ENCODE measurements at regions not wholly inside any gene's neighbourhood (a gene's known extent, or its start where the extent isn't known, plus 50 kb on each side); places are given as distances from the start of the nearest gene placed in this dataset.

DNA sequence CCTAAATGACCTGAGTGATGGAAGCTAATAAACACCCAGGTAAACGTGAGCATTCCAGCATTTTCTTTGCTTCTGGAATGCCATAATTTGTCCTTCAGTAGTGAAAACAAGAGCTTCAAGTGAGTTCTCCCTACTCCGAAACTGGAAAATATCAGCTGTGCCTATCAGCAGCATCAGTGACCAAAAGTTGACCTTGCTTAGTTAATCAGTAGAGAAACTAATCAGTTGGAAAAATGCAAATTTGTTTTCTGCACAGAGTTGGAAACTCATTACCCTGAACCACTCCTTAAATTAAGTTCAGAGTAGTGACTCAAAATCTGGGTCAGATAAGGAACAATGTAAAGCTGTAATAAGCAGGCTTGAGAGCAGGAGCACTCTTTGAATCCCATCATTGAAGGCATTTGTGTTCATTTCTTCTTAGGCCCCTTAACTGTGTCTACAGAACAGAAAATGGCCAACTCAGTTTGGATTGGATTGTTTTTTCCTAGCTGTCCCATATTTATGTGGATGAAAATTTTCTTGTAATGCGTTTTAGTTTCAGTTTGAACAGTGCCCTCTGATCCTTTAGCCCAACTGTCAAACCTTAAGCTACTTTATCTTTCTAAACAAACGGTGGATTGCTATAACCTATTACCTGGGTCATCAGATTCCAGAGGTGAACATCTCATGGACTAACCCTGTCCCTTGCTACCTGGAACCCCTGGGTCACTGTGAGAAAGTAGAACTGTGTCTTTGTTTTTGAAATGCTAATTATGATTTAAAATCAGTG is 290.4 kb downstream of the TOX3 start:
- TF ChIP-seq CEBPB (IDR thresholded peaks at IDR 0.05) (no peak), ZBTB7A (IDR thresholded peaks at IDR 0.05; ENCODE audit: low read depth) (no peak), RAD21 (IDR thresholded peaks at IDR 0.05; ENCODE audit: low read depth) (no peak), MAX (IDR thresholded peaks at IDR 0.05) (no peak), NFIC (IDR thresholded peaks at IDR 0.05) (no peak), TAF1 (IDR thresholded peaks at IDR 0.05; ENCODE audit: low read depth) (no peak), USF1 (IDR thresholded peaks at IDR 0.05) (no peak), FOXM1 (IDR thresholded peaks at IDR 0.05; ENCODE audit: borderline replicate concordance, low read depth) (no peak), TEAD4 (IDR thresholded peaks at IDR 0.05) (no peak), EGR1 (IDR thresholded peaks at IDR 0.05) (no peak), REST (IDR thresholded peaks at IDR 0.05; ENCODE audit: low read depth) (no peak), CREB1 (IDR thresholded peaks at IDR 0.05; ENCODE audit: low read depth) (no peak), YY1 (IDR thresholded peaks at IDR 0.05; ENCODE audit: low read depth) (no peak), TCF12 (IDR thresholded peaks at IDR 0.05; ENCODE audit: low read depth) (no peak), EP300 (IDR thresholded peaks at IDR 0.05; ENCODE audit: borderline replicate concordance) (no peak)

- TF ChIP-seq EGR1 (IDR thresholded peaks at IDR 0.05) (no peak), YY1 (IDR thresholded peaks at IDR 0.05; ENCODE audit: low read depth) (no peak), TAF1 (IDR thresholded peaks at IDR 0.05; ENCODE audit: low read depth) (no peak), REST (IDR thresholded peaks at IDR 0.05; ENCODE audit: low read depth) (no peak), MAX (IDR thresholded peaks at IDR 0.05) (no peak), EP300 (IDR thresholded peaks at IDR 0.05; ENCODE audit: borderline replicate concordance) (no peak), CEBPB (IDR thresholded peaks at IDR 0.05) (no peak), TEAD4 (IDR thresholded peaks at IDR 0.05) (no peak), FOXM1 (IDR thresholded peaks at IDR 0.05; ENCODE audit: borderline replicate concordance, low read depth) (no peak), ZBTB7A (IDR thresholded peaks at IDR 0.05; ENCODE audit: low read depth) (no peak)
Observed at GRCh38 chr16:52254746-52255145, 292.2 kb downstream of the TOX3 start.

- TF ChIP-seq REST (IDR thresholded peaks at IDR 0.05; ENCODE audit: low read depth), result no peak
- no peak for TF ChIP-seq CREB1 (IDR thresholded peaks at IDR 0.05; ENCODE audit: low read depth)
- TF ChIP-seq EP300 (IDR thresholded peaks at IDR 0.05; ENCODE audit: borderline replicate concordance), result no peak
- no peak for TF ChIP-seq TCF12 (IDR thresholded peaks at IDR 0.05; ENCODE audit: low read depth)
- TF ChIP-seq CEBPB (IDR thresholded peaks at IDR 0.05), result no peak
- no peak for TF ChIP-seq TAF1 (IDR thresholded peaks at IDR 0.05; ENCODE audit: low read depth)
- no peak for TF ChIP-seq USF1 (IDR thresholded peaks at IDR 0.05)
- TF ChIP-seq NFIC (IDR thresholded peaks at IDR 0.05), result no peak
- no peak for TF ChIP-seq FOXM1 (IDR thresholded peaks at IDR 0.05; ENCODE audit: borderline replicate concordance, low read depth)
- TF ChIP-seq TEAD4 (IDR thresholded peaks at IDR 0.05), result no peak
- TF ChIP-seq MAX (IDR thresholded peaks at IDR 0.05), result no peak
- TF ChIP-seq YY1 (IDR thresholded peaks at IDR 0.05; ENCODE audit: low read depth), result no peak
- no peak for TF ChIP-seq EGR1 (IDR thresholded peaks at IDR 0.05)
- TF ChIP-seq ZBTB7A (IDR thresholded peaks at IDR 0.05; ENCODE audit: low read depth), result no peak
Observed at GRCh38 chr16:52252680-52253079, 294.3 kb downstream of the TOX3 start.

GRCh38 chr16:52251495-52251894 is 295.4 kb downstream of the TOX3 start:
- TF ChIP-seq REST (IDR thresholded peaks at IDR 0.05; ENCODE audit: low read depth) (no peak), RAD21 (IDR thresholded peaks at IDR 0.05; ENCODE audit: low read depth) (no peak), TEAD4 (IDR thresholded peaks at IDR 0.05) (no peak), TAF1 (IDR thresholded peaks at IDR 0.05; ENCODE audit: low read depth) (no peak), EGR1 (IDR thresholded peaks at IDR 0.05) (no peak), MAX (IDR thresholded peaks at IDR 0.05) (no peak), CEBPB (IDR thresholded peaks at IDR 0.05) (no peak), CREB1 (IDR thresholded peaks at IDR 0.05; ENCODE audit: low read depth) (no peak), EP300 (IDR thresholded peaks at IDR 0.05; ENCODE audit: borderline replicate concordance) (no peak), TCF12 (IDR thresholded peaks at IDR 0.05; ENCODE audit: low read depth) (no peak), USF1 (IDR thresholded peaks at IDR 0.05) (no peak), YY1 (IDR thresholded peaks at IDR 0.05; ENCODE audit: low read depth) (no peak), NFIC (IDR thresholded peaks at IDR 0.05) (no peak), ZBTB7A (IDR thresholded peaks at IDR 0.05; ENCODE audit: low read depth) (no peak), FOXM1 (IDR thresholded peaks at IDR 0.05; ENCODE audit: borderline replicate concordance, low read depth) (no peak)
